ENCODE measurements at regions not wholly inside any gene's neighbourhood (a gene's known extent, or its start where the extent isn't known, plus 50 kb on each side); places are given as distances from the start of the nearest gene placed in this dataset.

- TF ChIP-seq CTCF (IDR thresholded peaks at IDR 0.05; ENCODE audit: low read depth, low read length) (no peak), EZH2phosphoT487 (IDR thresholded peaks at IDR 0.05; ENCODE audit: low read depth) (no peak)
These were observed 150.3 kb downstream of the LINC00237 start for GRCh38 chr20:20955892-20956291.
